Loucy (cell line): ENCODE measurements at regions not wholly inside any gene's neighbourhood (a gene's known extent, or its start where the extent isn't known, plus 50 kb on each side); places are given as distances from the start of the nearest gene placed in this dataset.

Experiments
- H2AFZ ChIP-seq: fragments of 200-600 bp; sonication (generic); 2 replicates; pipeline ENCODE4 v1.6.0; 2016; ENCODE audit warnings: antibody characterized with exemption, mild to moderate bottlenecking, low read length, moderate library complexity
- H3F3A ChIP-seq: fragments of 200-600 bp; 2 replicates; pipeline ENCODE4 v1.6.0; 2016; ENCODE audit warnings: antibody characterized with exemption, low read depth, mild to moderate bottlenecking
- H3K27me3 ChIP-seq: fragments of 200-600 bp; sonication (generic); 2 replicates; pipeline ENCODE4 v1.6.1; 2014; ENCODE audit warnings: low read length, mild to moderate bottlenecking; ENCODE audit not compliant: insufficient read depth, poor library complexity, severe bottlenecking
- H3K36me3 ChIP-seq: fragments of 200-600 bp; sonication (generic); 2 replicates; pipeline ENCODE4 v1.6.1; 2016; ENCODE audit warnings: low read length; ENCODE audit not compliant: insufficient read depth
- H3K4me1 ChIP-seq: fragments of 200-600 bp; sonication (generic); 2 replicates; pipeline ENCODE4 v1.5.1; 2014; ENCODE audit warnings: low read length, mild to moderate bottlenecking; ENCODE audit not compliant: insufficient read depth, poor library complexity, severe bottlenecking
- H3K4me2 ChIP-seq: fragments of 200-600 bp; sonication (generic); 2 replicates; pipeline ENCODE4 v1.6.0; 2014; ENCODE audit warnings: antibody characterized with exemption, low read length, low read depth, mild to moderate bottlenecking; ENCODE audit not compliant: poor library complexity, severe bottlenecking
- H3K4me3 ChIP-seq: fragments of 200-600 bp; sonication (generic); 2 replicates; pipeline ENCODE4 v1.5.1; 2014; ENCODE audit warnings: low read length, mild to moderate bottlenecking, mixed read lengths; ENCODE audit not compliant: poor library complexity, severe bottlenecking
- H3K79me2 ChIP-seq: fragments of 200-600 bp; sonication (generic); 2 replicates; pipeline ENCODE4 v1.6.1; 2014; ENCODE audit warnings: low read length; ENCODE audit not compliant: insufficient read depth
- H3K9ac ChIP-seq: fragments of 200-600 bp; sonication (generic); 2 replicates; pipeline ENCODE4 v1.6.0; 2014; ENCODE audit warnings: mild to moderate bottlenecking, low read depth, low read length, moderate library complexity; ENCODE audit not compliant: poor library complexity, severe bottlenecking
- H3K9me2 ChIP-seq: fragments of 200-600 bp; sonication (generic); replicated peaks from 2 replicates; pipeline ENCODE4 v1.6.1; 2016; ENCODE audit warnings: low read depth, low read length, mixed read lengths
- H3K9me3 ChIP-seq: fragments of 200-600 bp; sonication (generic); 2 replicates; pipeline ENCODE4 v1.6.1; 2014; ENCODE audit warnings: mild to moderate bottlenecking, antibody characterized with exemption, low read length, low read depth; ENCODE audit not compliant: insufficient read depth
- H4K20me1 ChIP-seq: fragments of 200-600 bp; sonication (generic); 2 replicates; pipeline ENCODE4 v1.6.0; 2014; ENCODE audit warnings: antibody characterized with exemption, low read length, mild to moderate bottlenecking; ENCODE audit not compliant: insufficient read depth, poor library complexity, severe bottlenecking
- EZH2phosphoT487 ChIP-seq: fragments of 200-600 bp; IDR thresholded peaks from 2 replicates; pipeline ENCODE4 v1.6.1; 2018; ENCODE audit warnings: antibody characterized with exemption, mild to moderate bottlenecking, moderate library complexity, borderline replicate concordance
- TF ChIP-seq, protein P1 (sequence below): fragments of 200-600 bp; sonication (generic); conservative IDR thresholded peaks from 2 replicates; pipeline ENCODE4 v1.5.1; 2014; ENCODE audit warnings: mild to moderate bottlenecking, antibody characterized with exemption, low read length

DNA sequence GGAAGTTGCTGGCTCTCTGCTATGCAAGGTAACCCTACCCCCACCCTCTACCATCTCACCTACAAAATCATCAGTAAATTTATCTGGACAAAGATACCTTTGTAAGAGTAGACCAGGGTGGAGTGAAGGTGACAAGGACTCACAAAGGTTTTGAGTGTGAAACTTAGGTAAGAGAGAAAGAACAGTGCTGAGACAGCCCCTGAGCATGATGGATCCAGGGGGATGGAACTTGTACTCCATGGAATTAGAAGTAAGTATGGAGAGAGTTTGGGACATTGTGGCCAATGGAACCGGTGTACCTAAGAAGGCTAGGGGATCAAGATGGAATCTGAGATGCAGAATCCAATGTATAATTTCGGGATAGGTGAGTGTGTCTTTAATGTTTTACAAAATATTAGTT, 153.0 kb upstream of the NSMCE3 start:
- Histone ChIP-seq H3K4me2 (no peak overlapping the region), H3K36me3 (no peaks in the 10 kb centered on the region), H3K4me1 (peaks cover 28% of the 10 kb centered on the region), H3K9me3 (no peaks in the 10 kb centered on the region), H3K9me2 (no peaks in the 10 kb centered on the region), H3K79me2 (no peaks in the 10 kb centered on the region), H3K4me3 (no peak overlapping the region), H3F3A (no peaks in the 10 kb centered on the region), H3K9ac (no peak overlapping the region), H3K27me3 (no peaks in the 10 kb centered on the region), H2AFZ (no peak overlapping the region), H4K20me1 (no peaks in the 10 kb centered on the region)
- TF ChIP-seq, protein P1, sequence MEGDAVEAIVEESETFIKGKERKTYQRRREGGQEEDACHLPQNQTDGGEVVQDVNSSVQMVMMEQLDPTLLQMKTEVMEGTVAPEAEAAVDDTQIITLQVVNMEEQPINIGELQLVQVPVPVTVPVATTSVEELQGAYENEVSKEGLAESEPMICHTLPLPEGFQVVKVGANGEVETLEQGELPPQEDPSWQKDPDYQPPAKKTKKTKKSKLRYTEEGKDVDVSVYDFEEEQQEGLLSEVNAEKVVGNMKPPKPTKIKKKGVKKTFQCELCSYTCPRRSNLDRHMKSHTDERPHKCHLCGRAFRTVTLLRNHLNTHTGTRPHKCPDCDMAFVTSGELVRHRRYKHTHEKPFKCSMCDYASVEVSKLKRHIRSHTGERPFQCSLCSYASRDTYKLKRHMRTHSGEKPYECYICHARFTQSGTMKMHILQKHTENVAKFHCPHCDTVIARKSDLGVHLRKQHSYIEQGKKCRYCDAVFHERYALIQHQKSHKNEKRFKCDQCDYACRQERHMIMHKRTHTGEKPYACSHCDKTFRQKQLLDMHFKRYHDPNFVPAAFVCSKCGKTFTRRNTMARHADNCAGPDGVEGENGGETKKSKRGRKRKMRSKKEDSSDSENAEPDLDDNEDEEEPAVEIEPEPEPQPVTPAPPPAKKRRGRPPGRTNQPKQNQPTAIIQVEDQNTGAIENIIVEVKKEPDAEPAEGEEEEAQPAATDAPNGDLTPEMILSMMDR = no peak
- no peak for TF ChIP-seq EZH2phosphoT487

DNA sequence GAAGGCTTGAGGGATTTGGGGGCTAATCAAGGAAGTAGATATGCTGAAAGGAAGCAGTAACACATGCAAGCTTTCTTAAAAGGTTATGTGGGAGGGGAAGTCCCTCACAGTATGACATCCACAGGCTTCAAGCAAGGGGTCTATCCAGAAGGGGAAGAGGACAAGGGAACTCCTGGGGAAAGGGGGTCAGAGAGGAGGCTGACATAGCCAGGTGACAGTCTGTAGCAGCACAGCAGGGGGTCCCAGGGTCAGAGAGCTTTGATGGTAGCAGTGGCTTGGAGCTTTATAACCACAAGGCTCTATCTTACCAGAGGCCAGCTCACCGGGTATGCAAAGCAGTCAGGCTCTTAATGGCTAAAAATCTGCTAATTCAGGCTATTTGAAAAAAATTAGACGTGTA, 150.6 kb upstream of the NSMCE3 start:
- H3K4me3 ChIP-seq = no peak overlapping the region
- no peaks in the 10 kb centered on the region for H3F3A ChIP-seq
- no peaks in the 10 kb centered on the region for H3K79me2 ChIP-seq
- H2AFZ ChIP-seq = no peak overlapping the region
- H3K27me3 ChIP-seq = no peaks in the 10 kb centered on the region
- TF ChIP-seq, protein P1 = no peak
- TF ChIP-seq EZH2phosphoT487 = no peak
- H3K4me1 ChIP-seq = peaks cover 28% of the 10 kb centered on the region
- no peaks in the 10 kb centered on the region for H3K9me3 ChIP-seq
- H3K36me3 ChIP-seq = no peaks in the 10 kb centered on the region
- H3K4me2 ChIP-seq = no peak overlapping the region
- no peaks in the 10 kb centered on the region for H3K9me2 ChIP-seq
- H4K20me1 ChIP-seq = no peaks in the 10 kb centered on the region
- no peak overlapping the region for H3K9ac ChIP-seq

DNA sequence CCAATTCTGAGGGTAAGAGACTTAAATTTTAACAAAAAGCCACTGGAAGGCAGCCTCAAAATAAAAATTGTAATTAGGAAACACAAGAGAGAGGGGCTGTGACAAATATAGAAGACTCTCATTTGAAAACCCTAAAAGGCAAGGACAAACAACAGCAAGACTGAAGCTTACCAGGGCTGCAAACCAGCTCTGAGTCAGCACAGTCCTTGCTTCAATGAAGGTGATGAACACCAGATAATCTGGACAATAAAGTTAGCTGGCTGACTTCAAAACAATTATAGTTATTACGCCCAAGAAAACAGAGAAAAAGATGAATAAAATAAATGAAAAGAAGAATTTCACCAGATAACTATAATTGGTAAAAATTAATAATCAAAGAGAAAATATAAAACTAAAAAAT, 149.3 kb upstream of the NSMCE3 start:
- TF ChIP-seq, protein P1 = no peak
- no peak for TF ChIP-seq EZH2phosphoT487
- no peaks in the 10 kb centered on the region for H3K9me2 ChIP-seq

More for the DNA sequence above, 149.3 kb upstream of the NSMCE3 start:
- no peaks in the 10 kb centered on the region for H3K36me3 ChIP-seq
- H3F3A ChIP-seq = no peaks in the 10 kb centered on the region
- peaks cover 23% of the 10 kb centered on the region for H3K4me1 ChIP-seq
- no peak overlapping the region for H2AFZ ChIP-seq
- no peak overlapping the region for H3K4me2 ChIP-seq
- no peaks in the 10 kb centered on the region for H3K79me2 ChIP-seq
- H3K9me3 ChIP-seq = no peaks in the 10 kb centered on the region
- H3K27me3 ChIP-seq = no peaks in the 10 kb centered on the region
- H3K4me3 ChIP-seq = no peak overlapping the region
- H4K20me1 ChIP-seq = no peaks in the 10 kb centered on the region
- no peak overlapping the region for H3K9ac ChIP-seq
